GM12878 (cell line): ENCODE measurements at regions not wholly inside any gene's neighbourhood (a gene's known extent, or its start where the extent isn't known, plus 50 kb on each side); places are given as distances from the start of the nearest gene placed in this dataset.

Experiments
- ATAC-seq: fragments of 200-7000 bp; cut with Tn5 transposase; 3 replicates; pipeline ENCODE4 v1.9.1; 2020; ENCODE audit warnings: mild to moderate bottlenecking, moderate library complexity
- BruUV-seq: library from RNA; stranded (reverse); fragments of 400-500 nt; replicated peaks from 2 replicates; lab custom pipeline; 2021; lab: Mats Ljungman, UMichigan
- CTCF ChIA-PET: fragments of 300-600 bp; sonication (Branson Sonifier 250); formaldehyde crosslinking; extraction: SDS; loops from one replicate; lab custom pipeline; 2021; ENCODE audit warnings: inconsistent platforms; lab: Yijun Ruan, JAX
- POLR2A ChIA-PET: fragments of 350-600 bp; formaldehyde crosslinking; extraction: SDS; loops from one replicate; lab custom pipeline; 2021; ENCODE audit warnings: inconsistent platforms; lab: Charles Lee
- RAD21 ChIA-PET: fragments of 300-600 bp; sonication (Branson Sonifier 250); formaldehyde crosslinking; loops from one replicate; lab custom pipeline; 2023; ENCODE audit warnings: antibody characterized with exemption; ENCODE audit not compliant: unreplicated experiment; lab: Charles Lee
- SMC1A ChIA-PET: fragments of 300-600 bp; sonication (Branson Sonifier 250); formaldehyde crosslinking; loops from one replicate; lab custom pipeline; 2023; ENCODE audit not compliant: unreplicated experiment, uncharacterized antibody; lab: Charles Lee
- DNase-seq: peaks from one replicate; pipeline ENCODE4 v3.0.0-alpha.2; 2011; ENCODE audit warnings: low read depth, low spot score
- FAIRE-seq: peaks from 3 replicates; lab custom pipeline; 2011; peaks lifted over from hg19 to GRCh38; lab: Jason Lieb, UNC
- H2AFZ ChIP-seq: 2 replicates; pipeline ENCODE4 v1.6.0; 2011; ENCODE audit warnings: low read depth, low read length, control low read depth; ENCODE audit not compliant: control insufficient read depth
- H3K27ac ChIP-seq: 2 replicates; pipeline ENCODE4 v1.5.1; 2011; ENCODE audit warnings: control low read depth; ENCODE audit not compliant: control insufficient read depth, insufficient read depth
- H3K27me3 ChIP-seq, 2 experiments: replicated peaks in 1 of 2; 2 replicates each; pipeline versions ENCODE4 v1.6.0 to v1.6.1; 2011; ENCODE audit warnings: low read length in 1 of 2; ENCODE audit not compliant: control insufficient read depth in 2 of 2, insufficient read depth in 2 of 2
- H3K36me3 ChIP-seq, 2 experiments: 2 replicates each; pipeline ENCODE4 v1.5.1; 2011; ENCODE audit warnings: low read length in 1 of 2; ENCODE audit not compliant: control insufficient read depth in 2 of 2, insufficient read depth in 2 of 2
- H3K4me1 ChIP-seq: 2 replicates; pipeline ENCODE4 v1.6.1; 2011; ENCODE audit warnings: mild to moderate bottlenecking, low read length, moderate library complexity, mixed read lengths; ENCODE audit not compliant: control insufficient read depth, insufficient read depth
- H3K4me2 ChIP-seq: 2 replicates; pipeline ENCODE4 v1.6.0; 2011; ENCODE audit warnings: control low read depth; ENCODE audit not compliant: control insufficient read depth, insufficient read depth
- H3K4me3 ChIP-seq: fragments of 200-600 bp; sonication (generic); 2 replicates; pipeline ENCODE4 v1.5.1; 2016
- H3K79me2 ChIP-seq: 2 replicates; pipeline ENCODE4 v1.6.0; 2011; ENCODE audit warnings: low read length; ENCODE audit not compliant: control insufficient read depth, insufficient read depth
- H3K9ac ChIP-seq: 2 replicates; pipeline ENCODE4 v1.8.0; 2011; ENCODE audit warnings: low read length, control low read depth, mixed read lengths; ENCODE audit not compliant: control insufficient read depth, insufficient read depth
- H3K9me3 ChIP-seq: replicated peaks from 3 replicates; pipeline ENCODE4 v1.5.1; 2011; ENCODE audit warnings: mild to moderate bottlenecking, low read length; ENCODE audit not compliant: control insufficient read depth, insufficient read depth
- H4K20me1 ChIP-seq: 2 replicates; pipeline ENCODE4 v1.6.0; 2011; ENCODE audit not compliant: control insufficient read depth, insufficient read depth
- ASH2L ChIP-seq: fragments of 300-600, 200-600 bp; sonication (generic); IDR thresholded peaks from 2 replicates; pipeline ENCODE4 v1.6.1; 2017; ENCODE audit warnings: low read depth, mild to moderate bottlenecking, borderline replicate concordance
- CBX5 ChIP-seq: sonication (generic); IDR thresholded peaks from 2 replicates; pipeline ENCODE4 v1.6.1; 2016; ENCODE audit warnings: low read depth, moderate library complexity, mild to moderate bottlenecking, inconsistent platforms
- CTCF ChIP-seq, 3 experiments: IDR thresholded peaks in 2 of 3; conservative IDR thresholded peaks in 1 of 3; 2 replicates each; pipeline ENCODE4 v1.5.1; 2011; ENCODE audit warnings: low read depth in 3 of 3, low read length in 3 of 3, mild to moderate bottlenecking in 3 of 3, control low read depth in 2 of 3, moderate library complexity in 2 of 3, inconsistent platforms in 1 of 3, mixed read lengths in 1 of 3; ENCODE audit not compliant: control insufficient read depth in 2 of 3, insufficient read depth in 1 of 3; ENCODE audit errors: extremely low read depth in 1 of 3
- ESRRA ChIP-seq: IDR thresholded peaks from 2 replicates; pipeline ENCODE4 v1.6.1; 2012; ENCODE audit warnings: mild to moderate bottlenecking, low read length, improper control_type of control experiment
- NR2F1 ChIP-seq: fragments of 450-650 bp; conservative IDR thresholded peaks from 2 replicates; pipeline ENCODE4 v1.6.1; 2017; ENCODE audit warnings: mild to moderate bottlenecking
- POLR2AphosphoS5 ChIP-seq: IDR thresholded peaks from 2 replicates; pipeline ENCODE4 v1.6.1; 2011; ENCODE audit warnings: mild to moderate bottlenecking, low read length, inconsistent platforms
- RAD21 ChIP-seq: IDR thresholded peaks from 2 replicates; pipeline ENCODE4 v1.6.1; 2011; ENCODE audit warnings: mild to moderate bottlenecking, low read depth, low read length, moderate library complexity; ENCODE audit not compliant: insufficient read depth
- RUNX3 ChIP-seq: IDR thresholded peaks from 2 replicates; pipeline ENCODE4 v1.6.1; 2012; ENCODE audit warnings: low read length, inconsistent platforms
- SMC3 ChIP-seq: IDR thresholded peaks from 2 replicates; pipeline ENCODE4 v1.6.1; 2011; ENCODE audit warnings: low read length, improper control_type of control experiment, borderline replicate concordance
- SP1 ChIP-seq: IDR thresholded peaks from one replicate; pipeline ENCODE4 v1.6.1; 2011; ENCODE audit warnings: low read depth, low read length
- STAT1 ChIP-seq: fragments of 450-650 bp; conservative IDR thresholded peaks from 2 replicates; pipeline ENCODE4 v1.6.1; 2014; ENCODE audit warnings: antibody characterized with exemption, mild to moderate bottlenecking
- TARDBP ChIP-seq: IDR thresholded peaks from 2 replicates; pipeline ENCODE4 v1.6.1; 2016; ENCODE audit warnings: borderline replicate concordance
- YBX1 ChIP-seq: fragments of 450-650 bp; IDR thresholded peaks from 2 replicates; pipeline ENCODE4 v1.6.1; 2016; ENCODE audit warnings: antibody characterized with exemption
- WGBS: methylation state at CpG from one replicate; pipeline ENCODE4 v1.1.6; 2016; ENCODE audit warnings: low lambda C conversion rate; ENCODE audit not compliant: insufficient replicate concordance, insufficient coverage; ENCODE audit errors: missing lambda C conversion rate; 5-methylcytosine and 5-hydroxymethylcytosine counted together
- in situ Hi-C: fragments of 300-500 bp; cut with MboI; formaldehyde crosslinking; loops from 9 replicates; pipeline ENCODE4 v1.14.3; 2018; ENCODE audit warnings: mixed read lengths
- intact Hi-C: fragments of 100-400 bp; cut with micrococcal nuclease; formaldehyde crosslinking; loops from one replicate; pipeline ENCODE4 v1.14.2; 2022; ENCODE audit not compliant: unreplicated experiment
- TF ChIP-seq, protein P1 (sequence below): fragments of 450-650 bp; IDR thresholded peaks from 2 replicates; pipeline ENCODE4 v1.6.1; 2017; ENCODE audit warnings: mild to moderate bottlenecking

- no peaks in the 10 kb centered on the region for H3K36me3 ChIP-seq
- H3K27me3 ChIP-seq: no peaks in the 10 kb centered on the region
- H3K4me1 ChIP-seq: peaks cover 14% of the 10 kb centered on the region
- in situ Hi-C loops: no loop called here
- BruUV-seq: no TSS peak
- TF ChIP-seq NR2F1 (0 out of 2 replicates have a peak, but pooled peaks have one; percentile 14), RAD21 (no peak), POLR2AphosphoS5 (no peak), SMC3 (no peak), SP1 (no peak), ASH2L (no peak), CBX5 (no peak), YBX1 (no peak), RUNX3 (peak; percentile 53), ESRRA (no peak), TARDBP (no peak), CTCF (IDR thresholded peaks at IDR 0.05 in 2 of 3, conservative IDR thresholded peaks at IDR 0.05 in 1 of 3; ENCODE audit: control insufficient read depth in 2 of 3, extremely low read depth in 1 of 3, insufficient read depth in 1 of 3, low read depth in 3 of 3, low read length in 3 of 3) (no peak), STAT1 (no peak)
- TF ChIP-seq, protein P1, sequence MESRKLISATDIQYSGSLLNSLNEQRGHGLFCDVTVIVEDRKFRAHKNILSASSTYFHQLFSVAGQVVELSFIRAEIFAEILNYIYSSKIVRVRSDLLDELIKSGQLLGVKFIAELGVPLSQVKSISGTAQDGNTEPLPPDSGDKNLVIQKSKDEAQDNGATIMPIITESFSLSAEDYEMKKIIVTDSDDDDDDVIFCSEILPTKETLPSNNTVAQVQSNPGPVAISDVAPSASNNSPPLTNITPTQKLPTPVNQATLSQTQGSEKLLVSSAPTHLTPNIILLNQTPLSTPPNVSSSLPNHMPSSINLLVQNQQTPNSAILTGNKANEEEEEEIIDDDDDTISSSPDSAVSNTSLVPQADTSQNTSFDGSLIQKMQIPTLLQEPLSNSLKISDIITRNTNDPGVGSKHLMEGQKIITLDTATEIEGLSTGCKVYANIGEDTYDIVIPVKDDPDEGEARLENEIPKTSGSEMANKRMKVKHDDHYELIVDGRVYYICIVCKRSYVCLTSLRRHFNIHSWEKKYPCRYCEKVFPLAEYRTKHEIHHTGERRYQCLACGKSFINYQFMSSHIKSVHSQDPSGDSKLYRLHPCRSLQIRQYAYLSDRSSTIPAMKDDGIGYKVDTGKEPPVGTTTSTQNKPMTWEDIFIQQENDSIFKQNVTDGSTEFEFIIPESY: no peak
- no peak overlapping the region for H3K27ac ChIP-seq
- H3K4me3 ChIP-seq: no peak overlapping the region
- ChIA-PET CTCF (interaction anchor here (0.8 to 1.0 kb wide), 2 partner anchors 13 to 17 kb away, joined by 3 read pairs; no protein-coding TSS in a partner anchor), SMC1A (interaction anchor here (1.6 to 4.0 kb wide), 2 partner anchors 11 to 13 kb away, joined by 3 to 20 read pairs; no protein-coding TSS in a partner anchor), POLR2A (interaction anchor here (0.5 to 0.9 kb wide), 4 partner anchors 10 to 410 kb away, joined by 3 to 6 read pairs (median 4); no protein-coding TSS in a partner anchor), RAD21 (interaction anchor here (0.9 kb wide), 1 partner anchor 27 kb away, joined by 3 read pairs; no protein-coding TSS in a partner anchor)
- ATAC-seq: peak; percentile 20; the same call in 2 of the 3 replicates
- no peaks in the 10 kb centered on the region for H3K79me2 ChIP-seq
- DNase-seq: no peak
- H2AFZ ChIP-seq: no peak overlapping the region
- H4K20me1 ChIP-seq: no peaks in the 10 kb centered on the region
- H3K9ac ChIP-seq: no peak overlapping the region
- intact Hi-C loops: no loop called here
- no peak for FAIRE-seq
- 87% methylated on average over 1 of the region's 1 CpG for WGBS
- no peaks in the 10 kb centered on the region; the same call in 2 of the 3 replicates for H3K9me3 ChIP-seq
- no peak overlapping the region for H3K4me2 ChIP-seq
Measured at GRCh38 chr12:93125126-93125525, 196.0 kb upstream of the EEA1 start.
